Amniotic epithelial cell (primary cell): ENCODE measurements at regions not wholly inside any gene's neighbourhood (a gene's known extent, or its start where the extent isn't known, plus 50 kb on each side); places are given as distances from the start of the nearest gene placed in this dataset.

Source experiments
- DNase-seq: peaks from one replicate; pipeline ENCODE4 v3.0.0-alpha.2; 2010; ENCODE audit warnings: low read depth

DNA sequence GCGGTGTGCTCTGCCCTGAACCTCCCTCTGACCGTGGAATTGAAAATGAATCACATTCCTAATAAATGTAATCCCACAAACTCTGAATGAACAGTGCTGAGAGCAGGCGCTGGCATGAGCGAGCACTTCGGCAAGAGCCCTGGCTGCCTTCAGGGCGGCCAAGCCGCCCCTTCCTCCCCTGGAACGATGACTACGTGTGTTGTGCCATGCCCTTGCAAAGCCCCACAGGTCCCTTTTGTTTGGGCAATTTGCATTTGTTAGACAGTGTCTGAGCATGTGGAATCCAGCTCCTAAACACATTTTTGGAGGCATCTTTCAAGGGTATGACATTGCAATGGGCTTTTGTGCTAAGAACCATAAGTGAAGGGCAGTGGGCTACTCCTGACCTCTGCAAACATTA is 95.6 kb upstream of the MKI67 start:
- no peak for DNase-seq

DNA sequence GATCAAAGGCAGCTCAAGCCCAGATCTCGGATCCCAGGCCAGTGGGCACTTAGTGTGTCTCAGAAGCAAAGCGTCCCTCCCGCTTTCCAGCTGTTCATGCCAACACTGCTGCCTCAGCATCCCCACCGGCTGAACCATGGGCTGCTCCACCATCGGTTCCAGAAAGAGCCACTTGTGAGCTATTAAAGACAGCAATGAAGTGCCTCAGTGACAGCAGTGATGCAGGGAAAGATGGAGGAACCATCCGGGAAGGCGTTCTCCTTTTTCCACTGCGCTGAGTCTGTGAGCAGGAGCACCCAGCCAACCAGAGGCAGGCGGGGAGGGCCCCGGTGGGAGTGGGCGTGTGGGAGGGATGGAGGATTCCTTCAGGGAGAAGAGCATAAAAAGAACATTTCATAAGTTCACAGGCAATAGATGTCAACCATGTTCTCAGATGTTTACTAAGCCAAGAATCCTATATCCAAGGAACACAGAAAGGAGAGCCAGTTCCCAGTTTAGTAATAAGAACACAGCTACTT is 96.2 kb upstream of the MKI67 start:
- no peak for DNase-seq

DNA sequence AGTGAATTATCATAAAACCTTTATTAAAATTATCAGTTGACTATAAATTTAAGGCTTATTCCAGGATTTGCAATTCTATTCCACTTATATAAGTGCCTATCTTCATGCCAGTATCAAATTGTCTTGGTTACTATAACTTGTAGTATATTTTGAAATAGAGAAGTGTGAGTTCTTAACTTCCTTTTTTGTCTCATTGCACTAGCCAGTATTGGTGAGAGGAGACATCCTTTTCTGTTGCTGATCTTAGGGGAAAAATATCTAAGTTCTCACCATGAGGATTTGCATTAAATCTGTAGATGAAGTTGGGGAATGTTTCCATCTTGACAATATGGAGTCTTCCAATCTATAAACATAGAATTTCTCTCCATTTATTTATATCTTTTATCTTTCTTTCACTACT is 104.2 kb upstream of the MKI67 start:
- DNase-seq = no peak

DNA sequence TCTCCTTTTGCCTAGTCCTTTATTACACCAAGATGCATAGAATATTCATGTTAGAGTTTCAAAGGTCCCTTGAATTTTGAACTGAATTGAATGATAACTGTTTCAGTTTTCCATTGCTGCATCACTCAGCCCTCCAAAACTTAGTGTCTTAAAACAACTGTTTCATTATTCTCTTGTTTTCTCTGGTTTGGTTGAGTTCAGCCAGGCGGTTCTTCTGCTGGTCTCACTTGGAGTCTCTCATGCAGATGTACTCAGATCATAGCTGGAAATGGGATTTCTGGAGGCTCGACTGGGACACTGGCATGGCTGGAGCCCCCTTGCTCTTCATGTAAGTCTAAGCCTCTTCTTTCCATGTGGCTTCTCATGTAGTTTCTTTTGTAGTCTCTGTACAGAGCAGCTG is 107.2 kb upstream of the MKI67 start:
- no peak for DNase-seq

DNA sequence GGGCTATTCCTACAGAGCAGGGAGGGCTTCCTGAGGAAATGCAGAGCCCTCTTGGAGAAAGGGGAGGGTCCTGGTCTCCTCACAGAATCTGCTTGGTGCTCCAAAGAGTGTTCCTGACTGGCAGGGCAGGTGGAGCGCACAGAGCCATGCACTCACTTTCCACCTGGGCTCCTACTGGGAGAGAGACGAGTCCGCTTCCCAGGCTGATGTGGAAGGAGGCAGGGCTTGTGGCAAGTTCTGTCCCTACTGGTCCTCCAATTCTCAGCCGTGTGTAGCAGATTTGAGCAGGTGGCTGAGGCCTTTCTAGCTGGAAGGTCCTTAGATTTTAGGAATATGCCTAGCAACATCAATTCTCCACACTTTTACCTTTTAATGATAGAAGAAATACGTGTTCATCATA is 111.5 kb upstream of the MKI67 start:
- DNase-seq = no peak

DNA sequence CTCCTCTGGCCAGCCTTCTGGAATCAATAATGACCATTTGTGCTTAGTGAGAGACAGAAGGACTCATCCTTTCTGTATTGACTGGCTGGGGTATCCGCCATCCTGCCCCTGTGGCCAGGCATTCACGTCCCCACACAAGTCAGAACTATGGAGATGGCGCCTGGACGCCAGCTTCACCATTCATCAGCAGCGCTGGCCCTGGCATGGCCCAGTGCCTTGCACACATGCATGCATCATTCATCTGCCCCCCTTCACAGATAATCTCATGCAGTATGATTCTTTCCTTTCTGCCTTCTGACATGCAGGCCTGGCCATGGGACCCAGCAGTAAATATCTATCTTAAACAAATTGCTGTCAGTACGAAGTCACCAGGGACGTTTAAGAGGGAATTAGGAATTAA is 114.8 kb upstream of the MKI67 start:
- no peak for DNase-seq

DNA sequence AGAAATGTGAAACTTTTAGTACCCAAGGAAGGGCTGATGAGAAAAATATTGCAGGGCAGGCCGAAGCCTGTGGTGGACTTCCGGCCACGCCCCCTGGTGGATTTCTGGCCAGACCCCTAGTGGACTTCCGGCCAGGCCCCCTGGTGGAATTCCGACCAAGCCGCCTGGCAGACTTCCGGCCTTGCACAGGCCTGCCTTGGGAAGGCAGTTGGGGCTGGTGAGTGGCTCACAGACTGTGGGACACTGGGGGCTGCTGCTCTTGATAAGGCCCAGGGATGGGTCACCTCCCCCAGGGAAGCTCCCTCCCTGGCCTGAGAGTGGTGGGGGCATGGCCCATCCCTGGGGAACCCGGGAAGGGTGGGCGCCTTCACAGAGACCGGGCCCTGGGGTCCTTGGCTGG is 116.4 kb upstream of the MKI67 start:
- DNase-seq = no peak

DNA sequence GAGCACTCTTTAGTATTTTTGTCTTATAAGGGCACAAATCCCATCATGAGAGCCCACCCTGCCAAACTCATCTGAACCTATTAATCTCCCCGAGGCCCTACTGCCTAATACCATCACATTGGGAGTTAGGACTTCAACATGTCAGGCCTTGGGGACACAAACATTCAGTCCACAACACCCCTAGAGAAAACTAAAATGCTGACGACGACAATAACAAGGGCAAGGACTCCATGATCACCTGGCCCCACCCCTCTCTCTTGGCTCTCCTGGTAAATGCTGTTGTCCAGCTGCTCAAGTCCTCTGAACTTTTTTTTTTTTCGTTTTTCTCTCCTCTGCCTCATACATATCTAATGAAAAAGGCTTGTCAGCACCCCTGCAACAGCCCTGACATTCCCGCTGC is 118.8 kb upstream of the MKI67 start:
- DNase-seq = no peak

DNA sequence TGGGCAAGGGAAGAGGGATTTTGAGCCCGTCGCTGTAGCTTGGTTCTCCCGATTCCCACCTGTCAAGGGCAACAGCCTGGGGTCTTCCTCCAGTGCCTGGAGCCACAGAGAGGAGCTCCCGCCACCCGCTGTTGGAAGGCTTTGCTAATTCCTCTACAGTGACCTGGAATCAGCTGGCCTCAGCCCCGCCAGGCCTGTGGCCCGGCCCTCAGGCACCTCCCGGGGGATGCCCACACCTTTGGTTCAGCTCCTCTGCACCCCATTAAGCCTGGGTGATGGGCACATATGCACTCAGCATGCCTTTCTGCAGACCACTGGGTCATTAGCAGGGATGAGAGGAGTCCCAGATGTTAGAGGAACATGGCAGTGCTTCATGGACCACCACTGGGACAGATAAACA is 121.4 kb upstream of the MKI67 start:
- DNase-seq = no peak

DNA sequence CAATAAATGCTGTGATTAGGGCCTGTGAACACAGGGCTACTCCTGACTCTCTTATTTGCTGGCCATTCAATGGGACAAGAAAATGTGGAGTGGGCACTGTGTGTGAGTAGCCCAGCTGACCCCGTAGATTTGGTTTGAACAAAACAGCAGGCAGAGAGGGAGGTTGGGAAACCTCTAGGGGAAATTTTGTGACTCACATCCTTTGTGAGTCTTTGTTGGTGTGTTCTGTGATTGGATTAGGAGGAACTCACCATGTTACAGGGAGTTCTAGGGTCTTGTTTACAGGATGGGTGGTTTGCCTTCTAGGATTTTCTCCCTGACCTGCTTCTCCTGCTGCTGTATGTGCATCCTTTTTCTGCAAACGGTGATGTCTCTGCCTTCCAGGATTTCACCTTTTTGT is 128.3 kb upstream of the MKI67 start:
- DNase-seq = no peak

DNA sequence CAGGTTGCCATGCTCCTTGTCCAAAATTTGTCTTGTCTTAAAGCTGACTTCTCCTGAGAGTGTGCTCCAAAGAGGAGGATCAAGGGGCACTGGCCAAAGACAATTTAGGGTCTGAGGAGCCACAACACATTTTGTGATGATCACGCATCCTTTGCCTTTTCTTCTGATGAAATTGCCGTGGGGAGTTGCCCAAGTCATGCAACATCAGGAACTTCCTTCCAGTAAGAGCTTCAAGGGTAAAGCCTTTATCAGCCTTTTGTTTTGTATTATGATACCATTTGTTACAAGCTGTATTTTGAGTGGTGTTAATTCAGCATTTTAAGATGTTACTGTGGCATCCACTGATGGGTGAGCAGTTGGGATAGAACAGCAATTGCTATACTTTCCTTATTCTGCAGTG is 131.2 kb upstream of the MKI67 start:
- DNase-seq = no peak

DNA sequence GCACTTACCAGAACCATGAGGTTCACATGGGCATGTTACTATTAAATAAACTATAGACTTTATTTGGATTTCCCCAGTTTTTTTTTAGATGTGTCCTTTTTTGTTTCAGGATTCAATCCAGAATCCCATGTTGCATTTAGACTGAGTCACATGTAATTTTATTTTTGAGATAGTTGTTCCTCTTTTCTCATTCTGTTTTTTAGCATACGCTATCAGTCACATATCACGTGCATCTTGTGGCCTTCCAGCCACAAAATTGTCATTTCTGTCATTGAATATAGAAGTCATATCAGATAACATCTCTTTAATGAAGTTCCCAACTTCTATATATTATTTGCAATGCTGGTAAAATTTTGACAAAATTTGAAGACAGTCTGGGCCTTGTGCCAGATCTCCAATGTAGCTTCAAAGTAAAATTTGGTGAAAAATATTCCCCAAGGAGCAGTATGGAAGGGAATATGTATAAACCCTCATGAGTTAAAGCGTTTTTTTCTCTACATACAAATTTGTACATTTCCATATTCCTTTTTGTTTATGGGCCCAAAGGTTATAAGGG is 132.3 kb upstream of the MKI67 start:
- no peak for DNase-seq

DNA sequence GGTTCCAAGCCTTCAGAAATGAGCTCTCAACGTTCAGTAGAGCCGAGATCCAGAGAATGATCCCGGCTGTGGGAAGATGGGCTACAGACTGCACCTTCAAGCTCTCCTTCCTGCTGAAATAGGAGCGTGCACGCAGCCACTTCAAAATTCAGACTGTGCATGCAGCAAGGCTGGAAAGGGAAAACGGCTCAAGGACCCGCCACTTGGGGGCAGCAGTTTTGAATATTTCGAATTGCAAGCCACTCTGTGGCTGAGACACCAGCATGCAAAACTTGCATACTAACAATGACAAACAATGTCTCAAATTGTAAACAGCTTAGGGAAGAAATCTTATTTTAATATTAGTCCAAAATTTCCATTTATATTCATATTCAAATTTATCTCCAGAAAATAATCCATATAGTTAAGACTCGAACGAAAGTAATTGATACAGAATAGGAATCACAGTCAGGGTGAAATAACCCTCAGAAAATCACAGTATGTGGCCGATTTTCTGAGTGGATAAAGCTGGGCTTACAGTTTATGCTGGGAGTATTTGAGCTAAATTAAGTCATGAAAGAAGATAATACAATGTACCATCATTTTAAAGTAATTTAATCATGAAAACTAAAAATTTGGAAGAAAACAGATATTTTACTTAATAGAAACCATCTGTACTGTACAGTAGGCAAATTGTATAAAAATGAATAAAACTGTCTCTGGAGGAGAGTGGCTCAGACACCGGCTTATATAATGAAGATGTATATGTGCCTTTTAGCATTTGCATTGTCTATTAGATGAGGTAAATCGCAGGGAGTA is 137.9 kb upstream of the MKI67 start:
- DNase-seq = peak; percentile 19

DNA sequence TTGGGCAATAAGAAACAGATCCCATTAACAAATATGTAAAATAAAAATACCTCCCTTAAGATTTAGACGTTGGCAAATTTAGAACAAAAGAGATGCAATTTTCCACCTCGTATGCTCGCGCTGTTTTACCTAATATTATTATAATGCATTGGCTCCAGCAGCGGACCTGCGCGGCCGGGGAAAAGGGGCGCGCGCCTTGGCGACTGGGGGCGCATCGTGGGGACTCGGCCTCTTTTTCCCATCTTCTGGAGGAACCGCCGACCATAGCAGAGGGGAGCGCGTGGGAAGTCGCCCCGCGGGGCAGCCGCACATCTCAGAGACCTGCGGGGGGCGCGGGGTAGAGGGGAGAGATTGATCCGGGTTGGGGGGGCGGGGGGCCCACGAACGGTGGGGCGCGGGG is 139.4 kb upstream of the MKI67 start:
- no peak for DNase-seq

DNA sequence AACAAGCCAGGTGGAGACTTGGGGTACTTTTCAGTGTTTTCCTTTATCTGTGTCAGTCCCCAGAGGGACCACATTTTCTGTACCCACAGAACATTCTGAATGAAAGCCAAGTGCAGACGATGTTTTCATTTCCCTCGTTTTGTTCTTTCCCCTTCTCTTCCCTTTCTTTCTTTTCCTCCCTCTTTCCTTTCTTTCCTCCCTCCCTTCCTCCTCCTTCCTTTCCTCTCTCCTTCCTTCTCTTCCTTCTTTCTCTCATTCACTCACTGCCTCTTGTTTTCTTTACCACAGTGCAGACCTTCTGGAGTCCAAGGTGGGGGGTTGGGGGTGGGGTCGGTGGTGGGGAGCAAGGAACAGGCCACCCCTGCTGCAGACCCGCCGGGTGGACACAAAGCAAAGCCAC is 141.4 kb upstream of the MKI67 start:
- no peak for DNase-seq

DNA sequence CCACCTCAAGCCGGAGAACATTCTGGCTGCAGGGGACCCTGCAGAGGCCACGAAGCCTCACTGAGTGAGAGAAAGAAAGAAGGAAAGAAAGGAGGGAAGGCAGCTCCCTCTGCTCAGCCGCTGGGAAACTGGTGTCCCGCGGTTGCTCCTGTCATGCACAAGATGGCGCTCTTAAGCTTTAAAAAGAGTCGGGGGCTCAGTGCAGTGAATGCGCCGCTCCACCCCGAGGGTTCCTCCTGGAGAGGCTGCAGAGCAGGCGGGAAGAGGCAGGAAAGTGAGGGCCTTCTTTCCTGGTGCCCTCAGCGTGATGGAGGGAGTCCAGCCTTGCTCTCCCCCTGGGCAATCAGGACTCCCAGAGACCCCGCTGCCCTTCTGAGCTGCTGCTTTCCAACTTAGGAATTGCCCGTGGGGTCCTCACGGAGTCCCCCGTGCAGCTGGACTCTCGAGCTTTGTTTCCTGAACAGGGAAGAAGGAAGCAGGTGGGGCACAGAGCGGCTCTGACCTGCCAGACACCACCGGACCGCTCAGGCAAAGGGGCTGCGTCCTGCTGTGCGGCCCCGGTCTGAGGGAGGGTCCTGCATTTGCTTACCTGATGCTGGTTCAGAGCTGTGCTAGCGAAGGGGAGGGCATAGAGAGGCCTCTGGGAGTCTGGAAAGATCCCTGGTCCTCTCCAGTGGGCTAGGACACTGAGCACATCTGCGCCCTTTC is 141.9 kb upstream of the MKI67 start:
- no peak for DNase-seq

DNA sequence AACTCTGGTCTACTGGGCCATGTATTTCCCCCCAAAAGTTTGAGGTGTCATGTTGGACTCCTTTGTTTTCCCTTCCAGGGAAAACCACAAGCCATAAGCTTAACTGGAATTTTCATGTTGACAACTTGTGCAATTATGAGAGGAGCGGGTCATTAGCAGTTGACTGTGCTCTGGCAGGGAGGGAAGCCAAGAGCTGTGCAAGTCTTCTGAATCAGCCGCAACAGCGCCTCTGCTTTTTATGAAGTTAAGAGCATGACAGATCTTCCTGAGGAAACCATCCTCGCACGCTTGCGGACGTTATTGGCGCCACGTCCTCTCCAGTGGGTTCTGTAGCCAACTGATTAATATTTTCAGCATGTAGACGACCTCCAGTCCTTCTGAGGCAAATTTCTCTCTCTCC is 148.7 kb upstream of the MKI67 start:
- no peak for DNase-seq

DNA sequence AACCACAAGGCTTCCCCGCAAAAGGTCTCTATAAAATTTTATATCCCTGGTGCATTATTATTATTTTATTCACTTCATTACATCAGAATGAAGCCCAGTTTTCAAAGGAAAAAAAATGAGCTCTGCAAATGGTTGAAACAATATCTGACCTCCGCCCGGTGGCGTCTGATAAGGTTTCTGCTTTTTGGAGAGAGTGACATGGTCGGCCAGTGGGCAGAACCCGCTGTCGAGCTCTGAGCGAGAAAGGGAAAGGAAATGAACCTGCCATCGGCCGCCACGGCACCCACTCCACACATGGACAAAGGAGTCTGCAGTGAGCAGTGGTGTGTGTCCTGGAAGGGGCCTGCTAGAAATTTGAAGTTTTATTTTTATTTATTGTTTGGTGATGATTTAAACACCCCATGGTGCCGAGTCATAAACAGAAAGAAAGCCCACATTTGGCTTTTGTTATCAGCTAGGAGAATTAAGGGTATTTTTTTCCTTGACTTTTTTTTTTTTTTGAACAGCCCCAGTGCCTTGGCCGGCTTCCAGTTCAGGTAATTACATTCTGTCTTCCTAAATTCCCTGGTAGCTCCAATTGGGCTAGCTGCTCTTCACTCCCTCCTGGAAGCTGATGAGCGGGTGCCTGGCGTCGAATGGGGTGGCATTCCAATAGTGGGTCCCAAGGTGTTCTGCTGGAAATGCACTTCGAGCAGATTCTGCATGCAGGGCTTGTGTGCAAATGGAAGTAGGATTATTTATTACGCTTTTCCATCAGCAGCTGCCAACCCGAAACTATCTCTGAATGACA is 149.4 kb upstream of the MKI67 start:
- DNase-seq = no peak

DNA sequence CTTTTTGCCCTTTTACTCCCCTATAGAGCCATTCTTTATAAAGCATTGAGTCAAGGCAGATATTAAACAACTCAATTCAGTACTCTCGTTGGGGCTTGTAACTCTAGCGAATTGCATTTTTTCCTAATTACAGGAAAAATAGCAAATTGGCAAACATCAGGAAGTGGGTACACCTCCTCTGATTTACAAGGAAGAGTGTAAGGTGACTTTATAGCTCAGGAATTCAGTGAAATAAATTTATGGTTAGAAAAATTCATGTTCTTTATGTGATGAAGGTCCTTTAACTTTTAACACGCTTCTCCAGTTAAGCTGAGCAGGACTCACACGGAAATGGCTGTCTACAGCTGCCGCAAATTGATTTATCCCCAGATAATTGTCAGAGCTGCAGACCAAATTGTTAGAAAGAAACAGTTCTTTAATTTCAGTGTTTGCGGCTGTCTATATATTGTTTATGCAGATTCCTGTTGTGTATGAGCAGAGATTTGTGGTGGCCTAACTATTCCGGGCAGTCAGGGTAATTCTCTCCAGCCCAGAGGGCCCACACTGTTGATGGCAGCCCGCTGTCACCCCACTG is 151.1 kb upstream of the MKI67 start:
- no peak for DNase-seq

DNA sequence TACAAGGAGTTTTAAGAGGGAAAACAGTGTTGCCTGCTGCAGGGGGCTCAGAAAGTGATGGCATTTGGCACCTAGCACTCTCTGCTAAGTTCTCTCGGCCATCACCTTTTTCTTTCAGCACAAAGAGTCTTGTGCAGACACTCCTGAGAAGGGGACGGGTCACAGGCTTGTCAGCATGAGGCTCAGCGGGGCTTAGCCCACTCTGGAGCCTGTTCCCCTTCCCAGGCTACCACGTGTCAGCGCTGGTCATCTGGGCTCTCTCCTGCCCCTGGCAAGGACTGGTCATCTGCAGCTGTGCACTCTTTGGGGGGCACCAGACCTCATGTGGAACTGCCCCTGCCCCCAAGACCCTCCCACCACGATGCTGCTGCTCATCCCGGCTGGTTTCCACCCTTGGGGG is 152.1 kb upstream of the MKI67 start:
- DNase-seq = no peak

DNA sequence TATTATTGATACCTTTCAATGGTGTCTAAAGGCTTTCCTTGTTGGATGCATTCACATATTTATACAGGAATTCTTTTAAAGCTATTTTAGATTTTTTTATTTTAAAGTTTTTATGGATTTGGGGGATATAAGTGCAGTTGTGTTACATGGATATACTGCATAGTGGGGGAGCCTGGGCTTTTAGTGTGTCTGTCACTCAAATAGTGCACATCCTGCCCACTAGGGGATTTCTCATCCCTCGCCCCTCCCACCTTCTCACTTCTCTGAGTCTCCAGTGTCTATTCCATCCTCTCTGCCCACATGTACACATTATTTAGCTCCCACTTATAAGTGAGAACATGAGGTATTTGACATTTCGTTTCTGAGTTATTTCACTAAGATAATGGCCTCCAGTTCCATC is 154.0 kb upstream of the MKI67 start:
- DNase-seq = no peak

DNA sequence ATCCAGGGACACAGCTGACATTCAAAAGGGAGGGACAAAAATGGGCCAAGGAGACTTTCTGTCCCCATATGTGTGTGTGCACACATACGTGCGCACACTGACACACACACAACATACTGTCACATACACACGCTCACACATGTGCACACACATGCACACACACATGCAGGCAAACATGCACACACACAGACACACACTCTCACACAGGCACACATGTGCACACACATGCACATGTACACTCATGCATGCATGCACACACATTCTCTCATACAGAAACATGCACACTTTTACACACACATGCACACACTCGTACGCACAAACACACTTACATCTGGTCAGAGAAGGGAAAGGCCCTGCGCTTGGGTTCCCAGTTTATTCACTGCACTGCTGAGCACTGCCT is 155.1 kb upstream of the MKI67 start:
- DNase-seq = no peak
